Astrocyte (in vitro differentiated cells and primary cell): ENCODE measurements at regions not wholly inside any gene's neighbourhood (a gene's known extent, or its start where the extent isn't known, plus 50 kb on each side); places are given as distances from the start of the nearest gene placed in this dataset.

Source experiments
- DNase-seq: peaks from one replicate; pipeline ENCODE4 v3.0.0-alpha.2; 2010; ENCODE audit warnings: low read depth
- FAIRE-seq: peaks from 2 replicates; lab custom pipeline; 2011; peaks lifted over from hg19 to GRCh38; lab: Jason Lieb, UNC
- H2AFZ ChIP-seq: 2 replicates; pipeline ENCODE4 v1.6.0; 2012; ENCODE audit warnings: low read depth, low read length, inconsistent platforms
- H3K27ac ChIP-seq: 2 replicates; pipeline ENCODE4 v1.5.1; 2011; ENCODE audit warnings: low read depth, low read length, inconsistent platforms
- H3K27me3 ChIP-seq: 2 replicates; pipeline ENCODE4 v1.6.0; 2011; ENCODE audit warnings: low read length, inconsistent platforms; ENCODE audit not compliant: insufficient read depth
- H3K36me3 ChIP-seq: 2 replicates; pipeline ENCODE4 v1.5.1; 2011; ENCODE audit warnings: low read length, inconsistent platforms; ENCODE audit not compliant: insufficient read depth
- H3K4me1 ChIP-seq: 2 replicates; pipeline ENCODE4 v1.5.1; 2011; ENCODE audit warnings: low read length, inconsistent platforms; ENCODE audit not compliant: insufficient read depth
- H3K4me2 ChIP-seq: 2 replicates; pipeline ENCODE4 v1.6.0; 2012; ENCODE audit warnings: low read length, inconsistent platforms
- H3K4me3 ChIP-seq: 2 replicates; pipeline ENCODE4 v1.5.1; 2011; ENCODE audit warnings: low read depth, mild to moderate bottlenecking, low read length, inconsistent platforms; ENCODE audit not compliant: insufficient read depth
- H3K79me2 ChIP-seq: 2 replicates; pipeline ENCODE4 v1.6.0; 2012; ENCODE audit warnings: mild to moderate bottlenecking, low read length, inconsistent platforms; ENCODE audit not compliant: insufficient read depth
- H3K9ac ChIP-seq: 2 replicates; pipeline ENCODE4 v1.6.0; 2012; ENCODE audit warnings: mild to moderate bottlenecking, low read length, inconsistent platforms
- H3K9me3 ChIP-seq: 2 replicates; pipeline ENCODE4 v1.5.1; 2012; ENCODE audit warnings: low read depth, mild to moderate bottlenecking, low read length, inconsistent platforms; ENCODE audit not compliant: insufficient read depth
- H4K20me1 ChIP-seq: 2 replicates; pipeline ENCODE4 v1.6.0; 2012; ENCODE audit warnings: low read length, inconsistent platforms; ENCODE audit not compliant: insufficient read depth
- H3K27ac Mint-ChIP-seq: one replicate; pipeline ENCODE4 v1.8.0; 2021; ENCODE audit warnings: mild to moderate bottlenecking, mixed read lengths; ENCODE audit not compliant: unreplicated experiment
- H3K27me3 Mint-ChIP-seq: one replicate; pipeline ENCODE4 v1.8.0; 2021; ENCODE audit warnings: low read depth, mixed read lengths; ENCODE audit not compliant: unreplicated experiment
- H3K36me3 Mint-ChIP-seq: one replicate; pipeline ENCODE4 v1.8.0; 2021; ENCODE audit warnings: low read depth, mixed read lengths; ENCODE audit not compliant: unreplicated experiment
- H3K4me1 Mint-ChIP-seq: one replicate; pipeline ENCODE4 v1.8.0; 2021; ENCODE audit warnings: low read depth, mixed read lengths; ENCODE audit not compliant: unreplicated experiment
- H3K4me3 Mint-ChIP-seq: one replicate; pipeline ENCODE4 v1.8.0; 2021; ENCODE audit warnings: mild to moderate bottlenecking, moderate library complexity, mixed read lengths; ENCODE audit not compliant: unreplicated experiment
- H3K9me3 Mint-ChIP-seq: one replicate; pipeline ENCODE4 v1.8.0; 2021; ENCODE audit warnings: mild to moderate bottlenecking, mixed read lengths; ENCODE audit not compliant: unreplicated experiment
- CTCF ChIP-seq: IDR thresholded peaks from 2 replicates; pipeline ENCODE4 v1.5.1; 2011; ENCODE audit warnings: low read depth, mild to moderate bottlenecking, inconsistent platforms, low read length, moderate library complexity; ENCODE audit not compliant: insufficient read depth
- EZH2 ChIP-seq: IDR thresholded peaks from 2 replicates; pipeline ENCODE4 v1.6.1; 2012; ENCODE audit warnings: mild to moderate bottlenecking, low read length, inconsistent platforms; ENCODE audit not compliant: insufficient read depth

- Histone ChIP-seq H3K36me3 (no peaks in the 10 kb centered on the region), H4K20me1 (no peaks in the 10 kb centered on the region), H3K4me2 (no peak overlapping the region), H3K79me2 (no peaks in the 10 kb centered on the region), H3K27me3 (no peaks in the 10 kb centered on the region), H3K9ac (no peak overlapping the region), H2AFZ (no peak overlapping the region), H3K27ac (no peak overlapping the region), H3K4me3 (no peak overlapping the region), H3K9me3 (no peaks in the 10 kb centered on the region), H3K4me1 (peaks cover 16% of the 10 kb centered on the region)
- Mint-ChIP-seq H3K27ac (no peak overlapping the region), H3K36me3 (no peaks in the 10 kb centered on the region), H3K9me3 (no peaks in the 10 kb centered on the region), H3K4me3 (no peak overlapping the region), H3K4me1 (peaks cover 15% of the 10 kb centered on the region), H3K27me3 (no peaks in the 10 kb centered on the region)
- FAIRE-seq: no peak
- TF ChIP-seq EZH2: no peak
- TF ChIP-seq CTCF: no peak
- no peak for DNase-seq
Observed at GRCh38 chr14:29232711-29233110, 466.1 kb downstream of the FOXG1 start.

- Mint-ChIP-seq H3K27me3 (no peaks in the 10 kb centered on the region), H3K9me3 (no peaks in the 10 kb centered on the region), H3K36me3 (no peaks in the 10 kb centered on the region), H3K27ac (no peak overlapping the region), H3K4me3 (no peak overlapping the region), H3K4me1 (peaks cover 15% of the 10 kb centered on the region)
- Histone ChIP-seq H4K20me1 (no peaks in the 10 kb centered on the region), H3K27ac (no peak overlapping the region), H3K4me1 (peaks cover 17% of the 10 kb centered on the region), H3K27me3 (no peaks in the 10 kb centered on the region), H3K4me2 (no peak overlapping the region), H3K9ac (no peak overlapping the region), H3K9me3 (no peaks in the 10 kb centered on the region), H3K79me2 (no peaks in the 10 kb centered on the region), H2AFZ (no peak overlapping the region), H3K4me3 (no peak overlapping the region), H3K36me3 (no peaks in the 10 kb centered on the region)
- TF ChIP-seq CTCF (no peak), EZH2 (no peak)
- DNase-seq (no peak), FAIRE-seq (no peak)
Observed at GRCh38 chr14:29233188-29233587, 466.6 kb downstream of the FOXG1 start.

- no peaks in the 10 kb centered on the region for H3K9me3 ChIP-seq
- H3K79me2 ChIP-seq: no peaks in the 10 kb centered on the region
- no peak for FAIRE-seq
- H3K36me3 Mint-ChIP-seq: no peaks in the 10 kb centered on the region
- peaks cover 15% of the 10 kb centered on the region for H3K4me1 Mint-ChIP-seq
- H4K20me1 ChIP-seq: no peaks in the 10 kb centered on the region
- H3K4me1 ChIP-seq: peaks cover 37% of the 10 kb centered on the region
- H3K27me3 ChIP-seq: no peaks in the 10 kb centered on the region
- H3K4me3 ChIP-seq: no peak overlapping the region
- no peak overlapping the region for H3K9ac ChIP-seq
- H3K36me3 ChIP-seq: no peaks in the 10 kb centered on the region
- no peaks in the 10 kb centered on the region for H3K9me3 Mint-ChIP-seq
- H3K27ac Mint-ChIP-seq: no peak overlapping the region
- peak overlapping the region; percentile 95 for H3K27ac ChIP-seq
- H2AFZ ChIP-seq: no peak overlapping the region
- no peak for DNase-seq
- no peak overlapping the region for H3K4me3 Mint-ChIP-seq
- H3K4me2 ChIP-seq: peak overlapping the region; percentile 81
- TF ChIP-seq EZH2: no peak
- H3K27me3 Mint-ChIP-seq: no peaks in the 10 kb centered on the region
Observed at GRCh38 chr14:29235991-29236390, 469.4 kb downstream of the FOXG1 start.
